HG03175 (cell line): ENCODE measurements at regions not wholly inside any gene's neighbourhood (a gene's known extent, or its start where the extent isn't known, plus 50 kb on each side); places are given as distances from the start of the nearest gene placed in this dataset.
"Not testable (repeated sequence)": the region's sequence is repeated elsewhere in the genome, so short reads cannot be mapped to it uniquely, and the experiment has no call there.

Experiments used
- ATAC-seq: cut with Tn5 transposase; IDR thresholded peaks from one replicate; pipeline ENCODE4 v1.9.1; 2021; ENCODE audit warnings: mild to moderate bottlenecking, moderate library complexity; ENCODE audit not compliant: unreplicated experiment

- ATAC-seq: no peak
Measured at GRCh38 chr4:176622251-176622948, 170.3 kb downstream of the VEGFC start.

GRCh38 chr4:176624983-176625610, 167.6 kb downstream of the VEGFC start:
- not testable (repeated sequence) for ATAC-seq

- ATAC-seq: no peak
Measured at GRCh38 chr4:176627916-176628315, 164.8 kb downstream of the VEGFC start.

GRCh38 chr4:176631611-176632010, 161.1 kb downstream of the VEGFC start:
- ATAC-seq: no peak
